HG03520 (cell line): ENCODE measurements at regions not wholly inside any gene's neighbourhood (a gene's known extent, or its start where the extent isn't known, plus 50 kb on each side); places are given as distances from the start of the nearest gene placed in this dataset.
"Not testable (repeated sequence)": the region's sequence is repeated elsewhere in the genome, so short reads cannot be mapped to it uniquely, and the experiment has no call there.

ENCODE experiments used
- ATAC-seq: cut with Tn5 transposase; IDR thresholded peaks from one replicate; pipeline ENCODE4 v1.9.1; 2021; ENCODE audit warnings: mild to moderate bottlenecking, moderate library complexity; ENCODE audit not compliant: unreplicated experiment

DNA sequence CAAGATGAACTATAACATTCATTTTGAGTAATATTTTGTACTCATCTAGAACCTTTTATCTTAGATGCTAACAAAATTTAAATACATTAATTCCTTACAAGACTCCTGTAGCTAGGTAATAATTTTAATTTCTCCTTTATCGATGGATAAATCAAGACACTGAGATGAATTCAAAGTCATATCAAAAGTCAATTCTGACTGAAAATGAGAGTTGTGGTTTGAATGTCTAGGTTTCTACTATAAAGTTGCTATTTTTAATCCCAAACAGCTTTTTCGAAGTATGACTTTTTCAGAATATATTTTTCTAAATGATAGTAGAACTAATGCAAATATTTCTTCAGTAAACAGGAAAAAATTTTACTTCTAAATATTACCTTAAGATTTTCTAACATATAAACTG is 491.7 kb upstream of the FAM174A start:
- no peak for ATAC-seq

GRCh38 chr5:100026606-100027005 is 508.6 kb upstream of the FAM174A start:
- ATAC-seq: no peak

GRCh38 chr5:100023536-100023935 is 511.6 kb upstream of the FAM174A start:
- no peak for ATAC-seq

- ATAC-seq: no peak
These were observed 517.5 kb upstream of the FAM174A start for GRCh38 chr5:100017520-100018262.

DNA sequence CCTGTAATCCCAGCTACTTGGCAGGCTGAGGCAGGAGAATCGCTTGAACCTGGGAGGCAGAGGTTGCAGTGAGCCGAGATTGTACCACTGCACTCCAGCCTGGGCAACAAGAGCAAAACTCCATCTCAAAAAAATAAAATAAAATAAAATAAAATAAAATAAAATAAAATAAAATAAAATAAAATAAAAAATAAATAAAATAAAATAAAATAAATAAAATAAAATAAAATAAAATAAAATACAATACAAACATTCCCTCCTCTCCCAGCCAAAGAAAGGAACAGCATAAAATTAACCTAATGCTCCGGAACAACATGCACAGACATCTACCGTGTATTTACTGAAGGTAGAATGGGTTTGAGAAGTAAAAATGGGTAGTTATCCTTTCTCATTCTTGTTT is 521.9 kb upstream of the FAM174A start:
- ATAC-seq: not testable (repeated sequence)

GRCh38 chr5:100011160-100011559 is 524.0 kb upstream of the FAM174A start:
- not testable (repeated sequence) for ATAC-seq

GRCh38 chr5:100004969-100005368 is 530.2 kb upstream of the FAM174A start:
- no peak for ATAC-seq

DNA sequence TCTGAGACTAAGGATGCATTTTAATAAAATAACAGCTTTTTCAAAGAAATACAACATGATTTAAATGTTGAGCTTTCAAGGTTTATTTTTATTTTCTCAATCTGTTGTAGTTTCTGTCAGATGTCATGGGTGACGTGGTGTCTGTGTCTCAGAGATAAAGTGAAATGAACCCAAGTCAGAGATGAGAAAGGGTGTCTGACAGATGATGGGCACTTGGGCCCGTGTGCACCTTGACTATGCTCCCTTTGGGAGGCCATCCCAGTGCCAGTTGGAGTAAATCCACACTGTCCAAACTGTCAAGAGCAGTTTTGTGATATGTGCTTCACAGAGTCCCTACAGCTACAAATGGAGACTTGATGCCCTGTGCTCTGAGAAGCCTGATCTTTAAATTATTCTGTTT is 536.9 kb upstream of the FAM174A start:
- ATAC-seq: no peak

GRCh38 chr5:99995407-99995806 is 539.8 kb upstream of the FAM174A start:
- no peak for ATAC-seq

DNA sequence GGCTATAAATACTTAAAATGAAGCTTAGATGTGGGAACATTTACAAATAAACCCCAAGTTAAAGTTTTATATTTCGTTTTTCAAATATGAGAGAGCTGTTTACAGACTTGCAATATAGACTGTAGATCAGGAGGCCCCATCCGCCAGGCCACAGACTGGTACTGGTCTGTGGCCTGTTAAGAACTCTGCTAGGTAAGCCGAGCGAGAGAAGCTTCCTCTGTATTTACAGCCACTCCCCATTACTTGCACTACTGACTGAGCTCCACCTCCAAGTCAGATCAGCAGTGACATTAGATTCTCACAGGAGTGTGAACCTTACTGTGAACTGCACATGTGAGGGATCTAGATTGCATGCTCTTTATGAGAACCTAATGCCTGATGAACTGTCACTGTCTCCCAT is 561.4 kb upstream of the FAM174A start:
- ATAC-seq: no peak

- ATAC-seq: no peak
These were observed 579.2 kb upstream of the FAM174A start for GRCh38 chr5:99955962-99956361.

DNA sequence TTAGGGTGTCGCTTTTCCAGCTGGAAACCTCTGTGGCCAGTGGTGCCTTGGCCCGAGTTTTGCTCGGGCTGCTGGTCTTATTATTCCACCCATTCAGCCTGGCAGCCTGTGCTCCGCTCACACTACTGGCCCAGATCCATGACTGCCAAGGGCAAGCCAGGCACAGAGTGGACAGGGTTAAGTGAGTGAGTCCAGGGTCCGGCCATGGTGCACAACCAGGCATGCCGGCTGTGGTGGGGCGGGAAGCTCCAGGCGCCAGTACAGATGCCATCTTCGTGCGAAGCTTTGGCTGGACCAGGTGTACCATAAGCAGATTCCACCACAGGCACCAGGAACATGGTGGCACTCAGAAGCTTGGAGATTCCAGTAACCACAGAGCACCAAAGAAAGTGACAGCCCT is 580.2 kb upstream of the FAM174A start:
- ATAC-seq: no peak

GRCh38 chr5:99949969-99950524 is 585.1 kb upstream of the FAM174A start:
- no peak for ATAC-seq

GRCh38 chr5:99949361-99949760 is 585.8 kb upstream of the FAM174A start:
- no peak for ATAC-seq

GRCh38 chr5:99948850-99949249 is 586.3 kb upstream of the FAM174A start:
- peak; percentile 47 for ATAC-seq

DNA sequence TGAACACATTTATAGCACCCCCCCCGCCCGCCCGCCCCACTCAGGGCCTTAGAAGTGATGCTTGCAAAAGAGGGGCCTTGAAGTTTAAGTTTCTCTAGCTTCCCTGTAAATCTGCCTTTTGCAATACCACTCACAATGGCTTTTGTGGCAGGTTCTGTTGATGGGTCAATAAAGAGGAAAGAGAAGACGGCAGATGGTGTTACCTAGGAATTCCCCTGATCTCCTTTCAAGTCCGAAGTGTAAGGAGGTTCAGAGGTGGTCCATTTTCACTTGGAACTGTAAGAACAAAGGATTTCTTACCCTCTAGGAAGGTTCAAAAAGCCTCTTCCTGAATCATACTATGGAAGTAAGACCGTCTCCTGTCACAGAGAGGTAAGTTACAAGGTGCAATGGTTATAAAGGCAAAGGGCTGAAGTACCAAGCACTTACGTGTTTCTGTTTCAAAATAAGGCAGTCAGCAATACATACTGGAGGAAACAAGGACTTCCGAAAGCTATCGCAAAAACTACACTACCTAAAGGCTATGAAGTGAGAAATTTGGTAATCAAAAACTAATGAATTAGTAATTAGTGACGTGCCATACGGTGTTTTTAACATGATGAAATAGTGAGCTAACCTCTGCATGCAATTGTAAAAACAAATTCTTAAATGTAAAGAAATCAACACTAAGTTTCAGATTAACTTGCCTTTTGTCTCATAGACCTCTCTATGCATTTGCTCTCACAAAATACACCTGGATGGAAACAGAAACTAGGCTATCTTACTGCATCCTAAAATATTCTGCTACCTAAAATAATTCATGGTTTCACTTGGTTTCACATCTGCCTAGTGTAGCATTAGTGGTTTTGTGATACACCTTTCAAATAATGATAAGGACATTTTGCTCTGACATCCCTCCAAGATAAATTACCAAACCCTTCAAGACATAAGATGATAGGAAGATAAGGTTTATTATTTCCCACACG is 589.4 kb upstream of the FAM174A start:
- ATAC-seq: no peak

- no peak for ATAC-seq
These were observed 594.6 kb upstream of the FAM174A start for GRCh38 chr5:99940540-99940939.

GRCh38 chr5:99936911-99937310 is 598.3 kb upstream of the FAM174A start:
- ATAC-seq: no peak

DNA sequence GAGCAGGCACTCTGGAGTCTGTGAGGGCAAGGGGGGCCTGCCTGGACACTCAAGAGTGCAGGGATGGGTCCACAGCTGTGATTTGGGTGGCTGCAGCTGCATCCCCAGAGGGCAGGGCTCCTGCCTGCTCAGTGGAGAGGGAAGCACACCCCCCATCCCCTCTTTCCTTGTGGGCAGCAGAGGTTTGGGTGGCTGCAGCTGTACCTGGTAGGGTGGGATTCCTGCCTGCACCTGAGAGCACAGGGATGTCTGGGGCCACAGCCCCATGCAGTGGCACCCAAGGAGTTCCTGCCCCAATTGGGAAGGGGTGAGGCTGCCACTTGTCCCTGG is 605.4 kb upstream of the FAM174A start:
- ATAC-seq: no peak

DNA sequence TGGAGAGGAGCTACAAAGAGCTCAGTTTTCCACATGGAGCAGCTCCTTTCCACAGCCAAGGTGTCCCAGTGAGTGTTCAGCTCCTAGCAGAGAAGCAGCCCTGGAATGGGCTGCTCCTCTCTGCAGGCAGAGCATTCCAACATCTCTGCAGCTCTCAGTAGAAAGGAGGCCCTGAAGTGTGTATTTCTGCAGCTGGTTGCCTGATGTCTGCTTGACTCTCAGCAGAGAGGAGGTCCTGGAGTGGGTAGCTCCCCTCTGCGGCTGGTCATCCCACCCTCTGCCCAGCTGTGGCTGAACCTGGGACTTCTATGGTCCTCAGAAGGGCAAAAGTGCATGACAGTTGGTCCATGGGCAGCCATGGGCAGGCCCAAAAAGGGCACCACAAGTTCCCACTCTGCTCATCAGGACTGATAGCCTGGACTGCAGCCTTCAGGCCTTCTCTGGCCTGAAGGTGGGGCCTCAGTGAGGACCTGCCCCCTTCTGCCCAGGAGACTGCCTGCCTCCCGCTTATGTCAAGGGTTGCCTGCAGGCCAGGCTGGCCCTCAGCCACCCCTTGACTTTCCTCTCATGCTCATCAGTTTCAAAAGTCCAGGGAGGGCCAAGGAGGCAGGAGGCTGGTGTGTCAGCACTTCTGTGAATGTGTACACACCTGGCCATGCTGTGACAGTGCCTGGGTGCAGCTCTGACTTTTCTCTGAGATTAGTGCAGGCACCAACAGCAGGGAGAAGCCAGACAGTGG is 605.9 kb upstream of the FAM174A start:
- ATAC-seq: no peak

- no peak for ATAC-seq
These were observed 606.7 kb upstream of the FAM174A start for GRCh38 chr5:99928490-99928889.
